Kidney epithelial cell (primary cell): ENCODE measurements at regions not wholly inside any gene's neighbourhood (a gene's known extent, or its start where the extent isn't known, plus 50 kb on each side); places are given as distances from the start of the nearest gene placed in this dataset.

Experiments used
- DNase-seq: peaks from one replicate; pipeline ENCODE4 v3.0.0-alpha.2; 2010; ENCODE audit warnings: low read depth
- H3K27me3 ChIP-seq: 2 replicates; pipeline ENCODE4 v1.6.0; 2011; ENCODE audit warnings: low read length; ENCODE audit not compliant: control insufficient read depth, insufficient read depth
- H3K36me3 ChIP-seq: 2 replicates; pipeline ENCODE4 v1.5.1; 2011; ENCODE audit warnings: low read length; ENCODE audit not compliant: control insufficient read depth, insufficient read depth
- H3K4me3 ChIP-seq: 2 replicates; pipeline ENCODE4 v1.5.1; 2011; ENCODE audit warnings: low read depth, mild to moderate bottlenecking, control low read depth, low read length
- TF ChIP-seq, protein P1 (sequence below): IDR thresholded peaks from 2 replicates; pipeline ENCODE4 v1.5.1; 2011; ENCODE audit warnings: mild to moderate bottlenecking, moderate library complexity, low read length, control low read depth, inconsistent platforms; ENCODE audit not compliant: insufficient read depth, poor library complexity, severe bottlenecking

DNA sequence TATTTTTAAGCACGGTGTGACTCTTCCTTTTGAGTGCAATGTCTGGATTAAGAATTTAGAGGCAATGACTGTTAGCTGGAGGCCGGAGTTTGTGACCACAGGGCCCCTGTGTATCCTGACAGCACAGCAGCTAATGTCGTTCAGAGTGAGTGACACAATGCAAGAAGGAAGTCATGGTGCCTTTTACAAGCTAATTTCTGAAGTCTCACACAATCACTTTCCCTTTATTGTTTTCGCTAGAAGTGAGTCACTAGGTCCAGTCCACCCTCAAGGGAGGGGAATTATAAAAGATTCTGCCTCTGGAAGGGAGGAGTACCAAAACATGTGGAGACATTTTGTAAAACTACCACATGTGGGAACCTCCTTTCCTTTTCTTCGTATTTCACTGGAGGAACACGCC is 185.5 kb upstream of the FGF10 start:
- DNase-seq = no peak
- Histone ChIP-seq H3K27me3 (no peaks in the 10 kb centered on the region), H3K36me3 (no peaks in the 10 kb centered on the region), H3K4me3 (no peak overlapping the region)
- TF ChIP-seq, protein P1, sequence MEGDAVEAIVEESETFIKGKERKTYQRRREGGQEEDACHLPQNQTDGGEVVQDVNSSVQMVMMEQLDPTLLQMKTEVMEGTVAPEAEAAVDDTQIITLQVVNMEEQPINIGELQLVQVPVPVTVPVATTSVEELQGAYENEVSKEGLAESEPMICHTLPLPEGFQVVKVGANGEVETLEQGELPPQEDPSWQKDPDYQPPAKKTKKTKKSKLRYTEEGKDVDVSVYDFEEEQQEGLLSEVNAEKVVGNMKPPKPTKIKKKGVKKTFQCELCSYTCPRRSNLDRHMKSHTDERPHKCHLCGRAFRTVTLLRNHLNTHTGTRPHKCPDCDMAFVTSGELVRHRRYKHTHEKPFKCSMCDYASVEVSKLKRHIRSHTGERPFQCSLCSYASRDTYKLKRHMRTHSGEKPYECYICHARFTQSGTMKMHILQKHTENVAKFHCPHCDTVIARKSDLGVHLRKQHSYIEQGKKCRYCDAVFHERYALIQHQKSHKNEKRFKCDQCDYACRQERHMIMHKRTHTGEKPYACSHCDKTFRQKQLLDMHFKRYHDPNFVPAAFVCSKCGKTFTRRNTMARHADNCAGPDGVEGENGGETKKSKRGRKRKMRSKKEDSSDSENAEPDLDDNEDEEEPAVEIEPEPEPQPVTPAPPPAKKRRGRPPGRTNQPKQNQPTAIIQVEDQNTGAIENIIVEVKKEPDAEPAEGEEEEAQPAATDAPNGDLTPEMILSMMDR = no peak

DNA sequence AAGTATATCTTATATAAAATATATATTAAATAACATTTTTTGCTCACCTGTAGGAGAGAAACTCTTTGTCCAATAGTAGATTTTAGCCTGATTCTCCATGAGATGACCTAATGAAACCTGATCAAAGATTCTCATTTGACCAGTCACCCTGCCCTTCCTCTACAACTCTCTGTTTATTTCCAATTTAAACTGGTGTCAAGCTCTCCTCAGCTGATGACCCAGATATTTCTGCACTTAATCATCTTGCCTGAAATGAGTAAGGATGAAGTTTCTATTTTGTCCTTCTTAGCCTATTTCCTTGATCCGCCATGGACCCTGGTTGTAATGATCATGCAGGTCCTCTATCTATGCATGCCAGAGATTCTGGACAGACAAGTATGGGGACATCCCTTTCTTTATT is 179.3 kb upstream of the FGF10 start:
- DNase-seq = no peak
- H3K27me3 ChIP-seq = no peaks in the 10 kb centered on the region
- TF ChIP-seq, protein P1 = no peak
- H3K36me3 ChIP-seq = no peaks in the 10 kb centered on the region
- no peak overlapping the region for H3K4me3 ChIP-seq

DNA sequence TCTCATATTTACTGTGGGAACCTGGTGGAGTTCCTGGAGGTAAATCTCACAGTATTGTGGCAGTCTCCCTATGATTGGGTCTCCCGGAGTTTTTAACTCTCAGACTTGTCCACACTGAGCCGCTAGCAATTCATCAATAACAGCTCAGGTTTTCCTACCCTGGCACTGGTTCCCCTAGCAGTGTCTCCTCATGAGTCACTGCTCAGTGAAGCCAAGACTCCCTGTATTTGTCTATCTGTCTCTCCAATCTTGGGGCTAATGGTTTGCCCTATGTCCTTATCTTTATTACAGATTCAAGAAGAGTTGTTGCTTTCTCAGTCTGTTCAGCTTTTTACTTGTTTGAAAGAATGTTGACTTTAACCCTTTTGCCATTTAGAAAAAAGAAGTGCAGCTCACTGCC is 176.7 kb upstream of the FGF10 start:
- Histone ChIP-seq H3K27me3 (no peaks in the 10 kb centered on the region), H3K4me3 (no peak overlapping the region), H3K36me3 (no peaks in the 10 kb centered on the region)
- TF ChIP-seq, protein P1 = no peak
- no peak for DNase-seq

DNA sequence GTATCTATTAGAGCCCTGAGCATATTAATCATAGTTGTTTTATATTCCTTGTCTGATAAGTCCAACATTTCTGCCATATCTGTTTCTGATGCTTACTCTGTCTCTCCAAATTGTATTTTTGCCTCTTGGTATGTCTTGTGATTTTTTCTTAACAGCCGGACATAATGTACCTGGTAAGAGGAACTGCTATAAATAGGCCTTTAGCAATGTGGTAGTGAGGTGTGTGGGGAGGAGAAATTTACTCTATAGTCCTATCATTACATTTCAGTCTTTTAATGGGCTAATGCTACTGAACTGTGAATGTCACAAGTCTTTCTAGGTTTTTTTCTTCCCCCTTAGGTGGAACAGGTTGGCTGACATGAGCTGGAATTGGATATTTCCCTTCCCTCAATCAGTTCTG is 176.1 kb upstream of the FGF10 start:
- TF ChIP-seq, protein P1 = no peak
- H3K27me3 ChIP-seq = no peaks in the 10 kb centered on the region
- H3K4me3 ChIP-seq = no peak overlapping the region
- no peaks in the 10 kb centered on the region for H3K36me3 ChIP-seq
- no peak for DNase-seq

DNA sequence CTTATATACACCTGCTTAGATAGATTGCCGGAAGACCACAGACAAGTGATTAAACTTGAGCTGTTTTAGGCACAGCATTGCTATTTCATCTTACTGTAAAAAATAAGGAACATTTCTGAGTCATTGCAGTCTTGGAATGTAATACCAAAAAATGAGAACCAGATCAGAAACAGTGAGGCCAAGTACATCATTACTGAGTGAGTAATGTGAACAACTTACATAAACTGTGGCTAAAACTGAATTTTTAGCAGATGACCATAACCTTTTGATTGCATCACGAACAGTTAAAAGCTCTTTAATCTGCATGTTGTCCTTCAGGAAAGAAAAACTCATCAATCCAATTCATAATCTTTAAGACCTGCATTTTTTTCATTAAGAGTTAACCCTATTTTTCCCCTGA is 157.1 kb upstream of the FGF10 start:
- no peak overlapping the region for H3K4me3 ChIP-seq
- no peaks in the 10 kb centered on the region for H3K36me3 ChIP-seq
- DNase-seq = no peak
- TF ChIP-seq, protein P1 = no peak
- H3K27me3 ChIP-seq = no peaks in the 10 kb centered on the region

DNA sequence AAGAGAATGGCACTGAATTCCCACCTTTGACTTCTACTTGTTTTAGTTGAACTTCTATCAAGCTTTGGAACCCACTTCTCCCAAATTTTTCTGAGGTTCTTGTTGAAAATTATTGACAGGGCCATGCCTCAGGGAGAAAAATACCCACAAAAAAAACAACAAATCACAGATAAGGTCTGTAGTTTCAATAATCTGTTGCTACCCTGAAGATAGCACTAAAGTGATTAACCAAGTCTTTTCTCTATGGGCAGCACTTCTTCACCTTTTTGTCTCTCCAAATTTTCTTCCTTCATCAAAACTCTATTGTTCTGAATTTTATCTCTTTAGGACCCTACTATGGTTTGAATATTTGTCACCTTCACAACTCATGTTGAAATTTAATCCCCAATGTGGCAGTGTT is 154.3 kb upstream of the FGF10 start:
- DNase-seq = no peak
- TF ChIP-seq, protein P1 = no peak
- Histone ChIP-seq H3K4me3 (no peak overlapping the region), H3K27me3 (no peaks in the 10 kb centered on the region), H3K36me3 (no peaks in the 10 kb centered on the region)
